GM21723 (cell line): ENCODE measurements at regions not wholly inside any gene's neighbourhood (a gene's known extent, or its start where the extent isn't known, plus 50 kb on each side); places are given as distances from the start of the nearest gene placed in this dataset.
"Not testable (repeated sequence)": the region's sequence is repeated elsewhere in the genome, so short reads cannot be mapped to it uniquely, and the experiment has no call there.

ENCODE experiments used
- ATAC-seq: cut with Tn5 transposase; IDR thresholded peaks from one replicate; pipeline ENCODE4 v1.9.1; 2021; ENCODE audit warnings: mild to moderate bottlenecking, moderate library complexity; ENCODE audit not compliant: unreplicated experiment

- ATAC-seq = no peak
Measured at GRCh38 chr1:78292361-78292760, 198.4 kb upstream of the PTGFR start.

GRCh38 chr1:78297836-78298235 lies 192.9 kb upstream of the PTGFR start:
- ATAC-seq = no peak

GRCh38 chr1:78298349-78298748 lies 192.4 kb upstream of the PTGFR start:
- no peak for ATAC-seq

GRCh38 chr1:78301141-78301540 lies 189.6 kb upstream of the PTGFR start:
- ATAC-seq = no peak

GRCh38 chr1:78303620-78304019 lies 187.2 kb upstream of the PTGFR start:
- no peak for ATAC-seq

GRCh38 chr1:78304341-78304740 lies 186.4 kb upstream of the PTGFR start:
- ATAC-seq = no peak

- no peak for ATAC-seq
Measured at GRCh38 chr1:78304761-78305160, 186.0 kb upstream of the PTGFR start.

GRCh38 chr1:78310261-78310660 lies 180.5 kb upstream of the PTGFR start:
- ATAC-seq = not testable (repeated sequence)

GRCh38 chr1:78318011-78318410 lies 172.8 kb upstream of the PTGFR start:
- ATAC-seq = no peak

GRCh38 chr1:78319603-78320002 lies 171.2 kb upstream of the PTGFR start:
- no peak for ATAC-seq

GRCh38 chr1:78322928-78323680 lies 167.7 kb upstream of the PTGFR start:
- no peak for ATAC-seq

GRCh38 chr1:78325293-78325692 lies 165.5 kb upstream of the PTGFR start:
- ATAC-seq = no peak

GRCh38 chr1:78329475-78329874 lies 161.3 kb upstream of the PTGFR start:
- no peak for ATAC-seq

- no peak for ATAC-seq
Measured at GRCh38 chr1:78331799-78332198, 159.0 kb upstream of the PTGFR start.

- peak; percentile 91 for ATAC-seq
Measured at GRCh38 chr1:78333502-78333901, 157.3 kb upstream of the PTGFR start.

GRCh38 chr1:78334114-78334513 lies 156.7 kb upstream of the PTGFR start:
- ATAC-seq = no peak

GRCh38 chr1:78334952-78335351 lies 155.8 kb upstream of the PTGFR start:
- no peak for ATAC-seq

GRCh38 chr1:78336751-78337150 lies 154.0 kb upstream of the PTGFR start:
- not testable (repeated sequence) for ATAC-seq

GRCh38 chr1:78339490-78339889 lies 151.3 kb upstream of the PTGFR start:
- ATAC-seq = no peak

GRCh38 chr1:78340006-78340405 lies 150.8 kb upstream of the PTGFR start:
- no peak for ATAC-seq

GRCh38 chr1:78348496-78349284 lies 142.1 kb upstream of the PTGFR start:
- no peak for ATAC-seq

GRCh38 chr1:78351551-78352216 lies 139.1 kb upstream of the PTGFR start:
- ATAC-seq = no peak
